HG03135 (cell line): ENCODE measurements at regions not wholly inside any gene's neighbourhood (a gene's known extent, or its start where the extent isn't known, plus 50 kb on each side); places are given as distances from the start of the nearest gene placed in this dataset.

ENCODE experiments used
- ATAC-seq: cut with Tn5 transposase; IDR thresholded peaks from one replicate; pipeline ENCODE4 v1.9.1; 2021; ENCODE audit warnings: mild to moderate bottlenecking, moderate library complexity; ENCODE audit not compliant: unreplicated experiment

GRCh38 chr4:176383273-176384077 is 63.7 kb downstream of the SPCS3 start:
- no peak for ATAC-seq

GRCh38 chr4:176385601-176386000 is 65.8 kb downstream of the SPCS3 start:
- no peak for ATAC-seq

GRCh38 chr4:176387571-176387970 is 67.8 kb downstream of the SPCS3 start:
- no peak for ATAC-seq

- ATAC-seq: no peak
These were observed 73.7 kb downstream of the SPCS3 start for GRCh38 chr4:176393306-176394013.

- ATAC-seq: no peak
These were observed 81.2 kb downstream of the SPCS3 start for GRCh38 chr4:176400816-176401461.

- no peak for ATAC-seq
These were observed 84.9 kb downstream of the SPCS3 start for GRCh38 chr4:176404621-176405020.

- ATAC-seq: no peak
These were observed 86.5 kb downstream of the SPCS3 start for GRCh38 chr4:176406297-176406696.

- ATAC-seq: no peak
These were observed 87.0 kb downstream of the SPCS3 start for GRCh38 chr4:176406736-176407135.

GRCh38 chr4:176409627-176410026 is 89.9 kb downstream of the SPCS3 start:
- no peak for ATAC-seq

- peak; percentile 61 for ATAC-seq
These were observed 93.4 kb downstream of the SPCS3 start for GRCh38 chr4:176413171-176413570.

GRCh38 chr4:176422001-176422400 is 102.2 kb downstream of the SPCS3 start:
- ATAC-seq: no peak

GRCh38 chr4:176422511-176422910 is 102.7 kb downstream of the SPCS3 start:
- no peak for ATAC-seq

GRCh38 chr4:176425035-176425434 is 105.3 kb downstream of the SPCS3 start:
- no peak for ATAC-seq

- no peak for ATAC-seq
These were observed 113.2 kb downstream of the SPCS3 start for GRCh38 chr4:176432811-176433540.

- no peak for ATAC-seq
These were observed 114.2 kb downstream of the SPCS3 start for GRCh38 chr4:176433983-176434382.

- ATAC-seq: no peak
These were observed 116.1 kb downstream of the SPCS3 start for GRCh38 chr4:176435901-176436292.

GRCh38 chr4:176436293-176436973 is 116.7 kb downstream of the SPCS3 start:
- peak; percentile 58 for ATAC-seq

GRCh38 chr4:176437756-176438155 is 118.0 kb downstream of the SPCS3 start:
- ATAC-seq: no peak

- ATAC-seq: no peak
These were observed 118.6 kb downstream of the SPCS3 start for GRCh38 chr4:176438401-176438800.

- ATAC-seq: no peak
These were observed 119.8 kb downstream of the SPCS3 start for GRCh38 chr4:176439611-176440010.

GRCh38 chr4:176440698-176441097 is 120.9 kb downstream of the SPCS3 start:
- ATAC-seq: no peak
